Mesothelial cell of epicardium (in vitro differentiated cells): ENCODE measurements at regions not wholly inside any gene's neighbourhood (a gene's known extent, or its start where the extent isn't known, plus 50 kb on each side); places are given as distances from the start of the nearest gene placed in this dataset.

ENCODE experiments used
- DNase-seq, 2 experiments: peaks; one replicate each; pipeline ENCODE4 v3.0.0; 2021; ENCODE audit warnings: low spot score in 2 of 2; ENCODE audit not compliant: unreplicated experiment in 2 of 2
- H3K27ac Mint-ChIP-seq: 2 replicates; pipeline ENCODE4 v1.8.0; 2021; ENCODE audit warnings: mixed read lengths
- H3K27me3 Mint-ChIP-seq: 2 replicates; pipeline ENCODE4 v1.8.0; 2021; ENCODE audit warnings: low read depth, mixed read lengths
- H3K36me3 Mint-ChIP-seq: 2 replicates; pipeline ENCODE4 v1.8.0; 2021; ENCODE audit warnings: mixed read lengths
- H3K4me1 Mint-ChIP-seq: 2 replicates; pipeline ENCODE4 v1.8.0; 2021; ENCODE audit warnings: mixed read lengths
- H3K4me3 Mint-ChIP-seq: 2 replicates; pipeline ENCODE4 v1.8.0; 2021; ENCODE audit warnings: mild to moderate bottlenecking, moderate library complexity, mixed read lengths
- H3K9me3 Mint-ChIP-seq: 2 replicates; pipeline ENCODE4 v1.8.0; 2021; ENCODE audit warnings: mixed read lengths
- CTCF ChIP-seq: fragments of 200-600 bp; sonication (generic); IDR thresholded peaks from one replicate; pipeline ENCODE4 v1.5.0; 2021; ENCODE audit warnings: antibody characterized with exemption; ENCODE audit not compliant: unreplicated experiment

DNA sequence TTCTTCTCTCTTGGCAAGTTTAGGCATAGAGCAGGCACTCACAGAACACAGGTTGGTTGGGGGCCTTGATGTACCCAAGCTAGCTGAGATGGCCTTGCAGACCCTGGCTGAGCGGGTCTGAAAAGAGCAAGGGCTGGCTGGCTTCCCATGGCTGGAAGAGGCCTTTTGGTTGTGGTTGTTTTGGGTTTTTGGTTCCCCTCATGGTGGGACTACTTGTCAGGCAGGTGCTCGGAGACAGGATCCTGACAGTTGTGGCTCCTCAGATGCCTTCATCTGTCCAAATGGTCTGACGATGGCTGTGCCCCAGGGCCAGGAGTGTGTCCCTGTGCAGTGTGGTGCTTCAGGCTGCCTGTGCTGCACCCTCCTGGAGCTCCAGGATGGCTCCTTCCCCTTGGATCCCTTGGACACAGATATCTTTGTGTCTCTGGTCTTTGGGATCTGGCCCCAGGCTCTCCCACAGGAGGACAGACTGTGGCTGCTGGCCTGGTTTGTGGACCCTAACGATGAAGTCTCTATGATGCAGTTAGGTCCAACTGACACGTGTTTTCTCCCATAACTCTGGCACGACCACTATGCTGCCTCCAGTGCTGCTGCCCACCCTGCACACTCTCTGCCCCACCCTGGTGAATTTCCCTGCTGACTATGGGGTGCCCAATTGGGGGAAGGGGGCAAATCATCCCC is 321.5 kb upstream of the ZNF32 start:
- DNase-seq, result no peak
- Mint-ChIP-seq H3K27me3 (peaks cover 31% of the 10 kb centered on the region), H3K9me3 (no peaks in the 10 kb centered on the region), H3K27ac (no peak overlapping the region), H3K36me3 (no peaks in the 10 kb centered on the region), H3K4me1 (peaks cover 3% of the 10 kb centered on the region), H3K4me3 (no peak overlapping the region)
- no peak for TF ChIP-seq CTCF

DNA sequence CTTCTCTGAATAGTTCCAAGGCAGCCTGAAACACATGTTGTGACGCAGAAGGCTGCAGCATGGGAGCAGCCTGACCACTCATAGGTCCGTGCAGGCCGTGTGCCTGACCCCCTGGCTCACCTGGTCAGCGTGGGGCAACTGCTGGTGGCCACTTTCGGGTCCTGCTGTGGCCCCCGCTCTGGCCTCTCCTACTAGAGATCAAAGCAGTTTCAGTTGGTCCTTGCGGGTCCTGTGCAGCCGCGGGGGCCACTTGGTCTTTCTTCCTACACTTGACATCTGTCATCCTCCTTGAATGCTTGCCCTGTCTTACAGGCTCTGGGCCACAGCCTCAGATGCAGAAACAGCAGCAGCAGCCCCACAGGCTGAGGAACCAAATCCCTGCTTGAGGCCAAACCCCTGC is 320.8 kb upstream of the ZNF32 start:
- no peak for DNase-seq
- TF ChIP-seq CTCF, result no peak
- peaks cover 33% of the 10 kb centered on the region for H3K27me3 Mint-ChIP-seq
- H3K9me3 Mint-ChIP-seq, result no peaks in the 10 kb centered on the region
- no peaks in the 10 kb centered on the region for H3K36me3 Mint-ChIP-seq
- no peak overlapping the region for H3K4me3 Mint-ChIP-seq
- peaks cover 5% of the 10 kb centered on the region for H3K4me1 Mint-ChIP-seq
- no peak overlapping the region for H3K27ac Mint-ChIP-seq

DNA sequence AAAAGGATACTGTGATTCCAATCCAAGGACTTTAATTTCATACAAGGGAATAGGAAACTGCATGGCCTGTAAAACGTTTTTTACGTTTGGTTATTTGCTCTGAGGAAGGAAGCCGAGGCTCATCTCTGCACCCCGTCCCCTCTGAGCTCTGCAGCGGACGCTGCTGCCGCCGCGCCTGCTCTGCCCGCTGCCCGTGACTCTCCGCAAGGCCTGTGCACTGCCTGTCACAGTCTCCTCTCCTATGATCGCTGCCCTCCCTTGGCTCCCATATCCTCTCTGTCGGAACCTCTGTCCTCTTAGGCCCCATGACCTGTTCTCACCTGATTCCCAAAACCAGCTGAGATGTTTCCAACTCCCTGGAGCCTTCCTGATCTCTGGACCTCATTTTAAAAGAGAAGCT is 320.3 kb upstream of the ZNF32 start:
- Mint-ChIP-seq H3K4me1 (peaks cover 6% of the 10 kb centered on the region), H3K27me3 (peaks cover 36% of the 10 kb centered on the region), H3K4me3 (no peak overlapping the region), H3K27ac (no peak overlapping the region), H3K36me3 (no peaks in the 10 kb centered on the region), H3K9me3 (no peaks in the 10 kb centered on the region)
- no peak for DNase-seq
- TF ChIP-seq CTCF, result no peak

- H3K27me3 Mint-ChIP-seq, result peaks cover 35% of the 10 kb centered on the region
- H3K36me3 Mint-ChIP-seq, result no peaks in the 10 kb centered on the region
- no peak overlapping the region for H3K27ac Mint-ChIP-seq
- DNase-seq, result no peak
- peaks cover 7% of the 10 kb centered on the region for H3K4me1 Mint-ChIP-seq
- TF ChIP-seq CTCF, result no peak
- H3K4me3 Mint-ChIP-seq, result no peak overlapping the region
- no peaks in the 10 kb centered on the region for H3K9me3 Mint-ChIP-seq
Measured at GRCh38 chr10:43968076-43968475, 319.4 kb upstream of the ZNF32 start.

DNA sequence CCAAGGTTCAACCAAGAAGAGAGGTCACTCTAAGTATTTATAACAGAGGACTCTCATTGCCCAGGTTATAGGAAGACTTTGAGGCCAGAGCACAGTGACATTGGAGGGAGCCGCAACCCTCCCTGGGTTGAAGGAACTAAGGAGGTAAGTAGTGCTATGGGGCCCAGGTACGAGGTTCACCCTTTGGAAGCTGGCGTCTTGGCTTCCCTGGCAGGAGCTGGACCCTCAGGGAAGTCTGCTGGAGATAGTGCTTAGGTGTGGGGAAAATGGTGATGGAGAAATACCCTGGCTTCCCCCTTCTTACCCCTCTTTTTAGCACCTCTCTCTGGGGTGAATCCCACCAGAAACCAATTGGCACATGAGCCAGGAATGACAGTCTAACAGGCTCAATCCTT is 317.9 kb upstream of the ZNF32 start:
- no peaks in the 10 kb centered on the region for H3K9me3 Mint-ChIP-seq
- DNase-seq, result no peak
- H3K36me3 Mint-ChIP-seq, result no peaks in the 10 kb centered on the region
- no peak overlapping the region for H3K4me3 Mint-ChIP-seq
- peaks cover 20% of the 10 kb centered on the region for H3K4me1 Mint-ChIP-seq
- no peak overlapping the region for H3K27ac Mint-ChIP-seq
- peaks cover 35% of the 10 kb centered on the region for H3K27me3 Mint-ChIP-seq
- TF ChIP-seq CTCF, result no peak
